Mucosa of descending colon (tissue), 3 donors: ENCODE measurements at regions not wholly inside any gene's neighbourhood (a gene's known extent, or its start where the extent isn't known, plus 50 kb on each side); places are given as distances from the start of the nearest gene placed in this dataset.

Experiments used
- ATAC-seq: fragments of 200-7000 bp; cut with Tn5 transposase; one replicate; pipeline ENCODE4 v1.9.1; 2020; ENCODE audit warnings: mild to moderate bottlenecking, moderate library complexity
- DNase-seq, 3 donors: peaks; one replicate each; pipeline ENCODE4 v3.0.0-alpha.2; 2020
- H3K36me3 ChIP-seq: fragments of 200-600 bp; one replicate; pipeline ENCODE4 v1.8.0; 2021; ENCODE audit warnings: low read depth, mild to moderate bottlenecking
- H3K4me1 ChIP-seq: fragments of 200-600 bp; one replicate; pipeline ENCODE4 v1.8.0; 2021; ENCODE audit warnings: low read depth, mild to moderate bottlenecking
- H3K4me3 ChIP-seq: fragments of 200-600 bp; one replicate; pipeline ENCODE4 v1.8.0; 2021; ENCODE audit warnings: mild to moderate bottlenecking
- H3K9me3 ChIP-seq: fragments of 200-600 bp; one replicate; pipeline ENCODE4 v1.8.0; 2021; ENCODE audit warnings: mild to moderate bottlenecking
- CTCF ChIP-seq: fragments of 200-600 bp; IDR thresholded peaks from one replicate; pipeline ENCODE4 v1.8.0; 2022; ENCODE audit warnings: antibody characterized with exemption, mild to moderate bottlenecking
- intact Hi-C, 2 donors: fragments of 100-400 bp; cut with DNase I in 1 of 2; cut with micrococcal nuclease in 1 of 2; formaldehyde crosslinking; loops; one replicate each; pipeline versions ENCODE4 v1.11.0 to v1.11.1; 2022; cut with DNase I, micrococcal nuclease
- donor health status: DM: no; HTN: no; CAD: no; lungs with moderate emphysema.
- donor health status: DM: no; HTN: no; CAD: no.
- donor health status: DM: no; HTN: yes; CAD: no.

- no peak for TF ChIP-seq CTCF
- H3K4me3 ChIP-seq = no peak overlapping the region
- H3K9me3 ChIP-seq = no peaks in the 10 kb centered on the region
- H3K4me1 ChIP-seq = no peaks in the 10 kb centered on the region
- H3K36me3 ChIP-seq = no peaks in the 10 kb centered on the region
- no peak for ATAC-seq
- intact Hi-C loops = no loop called here
- DNase-seq = no peak
Measured at GRCh38 chr12:127652281-127652680, 614.7 kb upstream of the TMEM132C start.

- TF ChIP-seq CTCF = no peak
- ATAC-seq = no peak
Measured at GRCh38 chr12:127654383-127654985, 612.5 kb upstream of the TMEM132C start.

GRCh38 chr12:127655691-127656090 lies 611.3 kb upstream of the TMEM132C start:
- Histone ChIP-seq H3K4me3 (no peak overlapping the region), H3K4me1 (no peaks in the 10 kb centered on the region), H3K36me3 (no peaks in the 10 kb centered on the region), H3K9me3 (no peaks in the 10 kb centered on the region)
- no peak for ATAC-seq
- DNase-seq = no peak
- intact Hi-C loops = no loop called here
- no peak for TF ChIP-seq CTCF

More at GRCh38 chr12:127654383-127654985, 612.5 kb upstream of the TMEM132C start:
- DNase-seq = no peak
- H3K4me1 ChIP-seq = no peaks in the 10 kb centered on the region
- no peaks in the 10 kb centered on the region for H3K9me3 ChIP-seq
- H3K36me3 ChIP-seq = no peaks in the 10 kb centered on the region
- no peak overlapping the region for H3K4me3 ChIP-seq
- intact Hi-C loops = no loop called here

GRCh38 chr12:127656266-127656665 lies 610.7 kb upstream of the TMEM132C start:
- TF ChIP-seq CTCF = no peak
- no peak for DNase-seq
- Histone ChIP-seq H3K9me3 (no peaks in the 10 kb centered on the region), H3K36me3 (no peaks in the 10 kb centered on the region), H3K4me1 (no peaks in the 10 kb centered on the region), H3K4me3 (no peak overlapping the region)
- intact Hi-C loops = no loop called here
- ATAC-seq = no peak

GRCh38 chr12:127657036-127657435 lies 609.9 kb upstream of the TMEM132C start:
- no peak for TF ChIP-seq CTCF
- no peaks in the 10 kb centered on the region for H3K9me3 ChIP-seq
- no peak overlapping the region for H3K4me3 ChIP-seq
- no peaks in the 10 kb centered on the region for H3K4me1 ChIP-seq
- intact Hi-C loops = no loop called here
- H3K36me3 ChIP-seq = no peaks in the 10 kb centered on the region
- no peak for DNase-seq
- ATAC-seq = no peak

GRCh38 chr12:127660961-127661360 lies 606.0 kb upstream of the TMEM132C start:
- intact Hi-C loops = no loop called here
- Histone ChIP-seq H3K4me1 (no peaks in the 10 kb centered on the region), H3K36me3 (no peaks in the 10 kb centered on the region), H3K4me3 (no peak overlapping the region), H3K9me3 (no peaks in the 10 kb centered on the region)
- TF ChIP-seq CTCF = no peak
- DNase-seq (no peak), ATAC-seq (no peak)
